Effector memory CD8-positive, alpha-beta T cell (primary cell): ENCODE measurements at regions not wholly inside any gene's neighbourhood (a gene's known extent, or its start where the extent isn't known, plus 50 kb on each side); places are given as distances from the start of the nearest gene placed in this dataset.

Experiments
- ATAC-seq: fragments of 150-1000 bp; cut with Tn5 transposase; replicated peaks from 2 replicates; pipeline ENCODE4 v1.10.0; 2021; ENCODE audit warnings: mild to moderate bottlenecking, moderate library complexity
- DNase-seq, 3 experiments: peaks; one replicate each; pipeline ENCODE4 v3.0.0; 2021
- H3K27ac Mint-ChIP-seq, 2 donors: one replicate each; pipeline ENCODE4 v1.8.0; 2022; ENCODE audit warnings: mild to moderate bottlenecking in 2 of 2, mixed read lengths in 2 of 2, moderate library complexity in 2 of 2
- H3K27me3 Mint-ChIP-seq, 2 donors: one replicate each; pipeline ENCODE4 v1.8.0; 2022; ENCODE audit warnings: mixed read lengths in 2 of 2
- H3K36me3 Mint-ChIP-seq: one replicate; pipeline ENCODE4 v1.8.0; 2022; ENCODE audit warnings: mild to moderate bottlenecking, moderate library complexity, mixed read lengths; ENCODE audit not compliant: insufficient read depth
- H3K4me1 Mint-ChIP-seq, 2 donors: one replicate each; pipeline ENCODE4 v1.8.0; 2022; ENCODE audit warnings: low read depth in 2 of 2, mixed read lengths in 2 of 2
- H3K4me3 Mint-ChIP-seq, 2 donors: one replicate each; pipeline ENCODE4 v1.8.0; 2022; ENCODE audit warnings: mild to moderate bottlenecking in 2 of 2, mixed read lengths in 2 of 2, moderate library complexity in 2 of 2
- H3K9me3 Mint-ChIP-seq, 2 donors: one replicate each; pipeline ENCODE4 v1.8.0; 2022; ENCODE audit warnings: mixed read lengths in 2 of 2

DNA sequence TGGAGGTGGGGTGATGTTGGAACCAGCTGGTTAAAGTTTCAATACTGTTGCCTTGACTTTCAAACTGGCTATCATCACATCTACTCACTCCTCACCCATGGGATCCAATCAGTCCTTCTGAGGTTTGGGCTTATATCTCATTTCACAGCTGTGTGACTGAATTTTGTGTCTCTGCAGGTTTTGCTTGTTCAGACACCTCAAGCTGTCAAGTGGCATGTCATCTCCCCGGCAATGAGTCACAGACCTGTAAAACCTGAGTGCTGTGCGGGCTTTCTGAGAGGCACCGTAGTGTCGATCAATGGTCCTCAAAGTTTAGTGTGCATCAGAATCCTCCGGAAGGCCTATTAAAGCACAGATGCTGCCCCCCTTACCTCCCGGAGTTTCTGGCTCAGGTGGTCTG lies 86.4 kb upstream of the RORA start:
- Mint-ChIP-seq H3K36me3 (no peaks in the 10 kb centered on the region), H3K4me1 (no peaks in the 10 kb centered on the region), H3K27me3 (peaks cover 16 to 64% of the 10 kb centered on the region in 2 donors), H3K4me3 (no peak overlapping the region), H3K27ac (no peak overlapping the region), H3K9me3 (no peaks in the 10 kb centered on the region)
- DNase-seq, result no peak
- no peak for ATAC-seq

DNA sequence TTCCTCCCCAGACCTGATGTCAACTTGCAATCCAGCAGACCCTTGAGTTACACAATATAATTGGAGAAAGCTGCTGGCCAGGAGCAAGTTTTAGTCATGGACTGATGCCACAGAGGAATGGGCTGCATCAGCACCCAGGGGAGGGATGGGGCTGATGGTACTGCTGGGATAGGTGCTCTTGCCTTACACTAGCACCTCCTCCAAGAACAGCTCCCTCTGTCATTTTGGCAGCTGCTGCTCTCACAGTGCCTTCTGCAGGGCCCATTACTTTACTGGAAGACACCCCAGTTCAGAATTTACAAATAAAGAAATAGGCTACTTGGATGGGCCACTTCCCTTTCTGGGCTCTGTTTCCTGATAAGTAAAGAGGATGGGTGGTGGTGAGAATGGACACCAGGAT lies 85.3 kb upstream of the RORA start:
- H3K36me3 Mint-ChIP-seq, result no peaks in the 10 kb centered on the region
- no peak for ATAC-seq
- no peak overlapping the region for H3K4me3 Mint-ChIP-seq
- no peak overlapping the region for H3K27ac Mint-ChIP-seq
- no peaks in the 10 kb centered on the region for H3K4me1 Mint-ChIP-seq
- peaks cover 10 to 63% of the 10 kb centered on the region in 2 donors for H3K27me3 Mint-ChIP-seq
- no peaks in the 10 kb centered on the region for H3K9me3 Mint-ChIP-seq
- DNase-seq, result no peak

DNA sequence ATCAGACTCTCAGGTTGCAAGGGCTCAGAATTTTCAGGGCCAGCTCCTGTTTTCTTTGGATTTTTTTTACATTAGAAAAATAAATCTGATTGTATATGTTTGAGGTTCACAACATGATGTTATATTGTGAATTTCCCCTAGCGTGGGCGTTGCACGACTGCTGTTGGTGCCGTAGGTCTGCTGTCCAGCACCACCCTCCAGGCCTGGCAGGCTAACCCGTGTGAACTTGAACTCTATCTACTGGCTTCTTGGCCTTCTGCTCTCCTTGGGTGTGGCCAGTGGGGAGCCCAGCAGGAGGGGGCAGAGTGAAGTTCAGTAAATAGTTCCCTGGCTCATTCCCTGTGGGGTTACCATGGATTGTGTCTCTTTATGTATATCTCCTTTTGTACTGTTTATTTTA lies 80.5 kb upstream of the RORA start:
- Mint-ChIP-seq H3K36me3 (no peaks in the 10 kb centered on the region), H3K4me1 (no peaks in the 10 kb centered on the region), H3K4me3 (no peak overlapping the region), H3K9me3 (no peaks in the 10 kb centered on the region), H3K27me3 (peaks cover 19 to 59% of the 10 kb centered on the region in 2 donors), H3K27ac (no peak overlapping the region)
- no peak for DNase-seq
- no peak for ATAC-seq

- no peaks in the 10 kb centered on the region for H3K4me1 Mint-ChIP-seq
- H3K27me3 Mint-ChIP-seq, result peaks cover 23 to 64% of the 10 kb centered on the region in 2 donors
- no peak overlapping the region for H3K4me3 Mint-ChIP-seq
- no peak overlapping the region for H3K27ac Mint-ChIP-seq
- DNase-seq, result no peak
- H3K9me3 Mint-ChIP-seq, result no peaks in the 10 kb centered on the region
- H3K36me3 Mint-ChIP-seq, result no peaks in the 10 kb centered on the region
- ATAC-seq, result no peak
Observed at GRCh38 chr15:61309031-61309511, 80.0 kb upstream of the RORA start.

DNA sequence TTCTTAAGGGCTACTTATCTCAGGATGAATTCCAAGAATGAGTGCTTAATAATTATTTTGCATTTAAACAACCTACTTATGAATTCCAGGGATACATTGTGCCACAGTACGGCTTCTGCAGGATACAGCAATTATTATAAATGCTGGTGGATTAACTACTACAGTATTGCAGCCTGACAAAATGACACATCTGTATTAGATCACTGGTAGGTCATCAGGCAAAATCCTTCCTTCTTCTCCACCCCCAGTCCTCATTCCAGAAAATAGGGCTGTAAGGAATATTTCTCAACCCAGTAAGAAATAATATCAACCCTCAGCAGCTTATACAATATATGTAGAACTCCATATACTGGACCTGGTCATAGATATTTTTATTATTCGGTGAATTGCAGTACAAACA lies 79.3 kb upstream of the RORA start:
- Mint-ChIP-seq H3K27me3 (peaks cover 23 to 63% of the 10 kb centered on the region in 2 donors), H3K36me3 (no peaks in the 10 kb centered on the region), H3K27ac (no peak overlapping the region), H3K4me3 (no peak overlapping the region), H3K9me3 (no peaks in the 10 kb centered on the region), H3K4me1 (no peaks in the 10 kb centered on the region)
- DNase-seq (no peak), ATAC-seq (no peak)

- Mint-ChIP-seq H3K36me3 (no peaks in the 10 kb centered on the region), H3K27ac (no peak overlapping the region), H3K27me3 (peaks cover 23 to 57% of the 10 kb centered on the region in 2 donors), H3K4me1 (no peaks in the 10 kb centered on the region), H3K9me3 (no peaks in the 10 kb centered on the region), H3K4me3 (no peak overlapping the region)
- DNase-seq, result no peak
- ATAC-seq, result no peak
Observed at GRCh38 chr15:61307474-61307873, 78.4 kb upstream of the RORA start.

DNA sequence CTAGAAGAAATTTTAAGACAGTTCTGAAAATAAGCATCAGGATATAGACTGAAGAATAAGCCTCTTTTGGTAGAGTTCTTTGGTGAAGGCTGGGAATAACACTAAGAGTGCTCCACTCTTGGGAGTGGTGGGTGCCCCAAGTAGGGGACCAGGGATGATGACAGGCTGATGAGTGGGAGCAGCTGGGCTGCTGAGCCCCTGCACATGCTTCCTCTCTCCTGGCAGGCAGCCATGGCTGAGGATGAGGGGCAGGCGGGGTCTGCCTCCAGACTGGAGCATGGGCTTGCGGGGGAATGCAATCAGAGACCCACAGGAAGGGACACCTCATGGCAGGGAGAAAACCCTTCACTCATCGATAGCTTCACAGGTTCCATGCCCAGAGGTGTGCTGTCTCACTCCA lies 72.6 kb upstream of the RORA start:
- H3K9me3 Mint-ChIP-seq, result no peaks in the 10 kb centered on the region
- no peak overlapping the region for H3K4me3 Mint-ChIP-seq
- H3K36me3 Mint-ChIP-seq, result no peaks in the 10 kb centered on the region
- DNase-seq (no peak), ATAC-seq (no peak)
- no peaks in the 10 kb centered on the region for H3K4me1 Mint-ChIP-seq
- peaks cover 22 to 23% of the 10 kb centered on the region in 2 donors for H3K27me3 Mint-ChIP-seq
- H3K27ac Mint-ChIP-seq, result no peak overlapping the region

DNA sequence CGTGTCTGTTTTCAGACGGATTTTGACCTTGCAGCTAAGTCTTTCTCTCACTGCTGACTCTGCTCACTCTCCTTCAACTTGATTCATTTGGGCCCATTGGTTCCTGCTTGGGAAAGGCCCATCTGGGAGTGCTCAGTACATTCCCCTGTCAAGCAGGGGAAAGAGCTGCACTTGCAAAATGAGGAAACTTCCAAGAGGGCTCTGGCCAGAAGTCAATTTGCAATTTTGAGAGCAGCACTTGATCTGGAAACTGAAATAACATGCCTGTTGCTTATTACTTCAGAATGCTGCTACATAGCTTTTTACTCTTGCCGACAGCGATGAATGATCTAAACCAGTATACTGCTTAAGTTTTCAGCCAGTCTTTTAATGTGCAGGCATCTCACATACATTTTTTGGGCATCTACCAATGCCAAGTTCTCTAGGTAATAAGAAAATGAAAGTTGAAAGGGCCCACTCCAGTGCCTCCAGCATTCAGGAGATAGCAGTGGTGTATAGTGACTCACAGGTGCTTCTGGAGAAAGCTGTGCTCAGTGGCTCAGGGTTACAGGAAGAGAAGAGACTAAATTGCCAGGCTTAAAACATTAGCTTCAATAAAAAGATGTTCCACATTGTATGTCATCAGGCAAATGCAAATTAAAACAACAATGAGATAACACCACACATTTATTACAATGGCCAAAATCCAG lies 70.1 kb upstream of the RORA start:
- DNase-seq (no peak), ATAC-seq (no peak)
- Mint-ChIP-seq H3K27me3 (peaks cover 2 to 9% of the 10 kb centered on the region in 2 donors), H3K36me3 (no peaks in the 10 kb centered on the region), H3K27ac (no peak overlapping the region), H3K4me3 (no peak overlapping the region), H3K9me3 (no peaks in the 10 kb centered on the region), H3K4me1 (no peaks in the 10 kb centered on the region)

- Mint-ChIP-seq H3K4me3 (no peak overlapping the region), H3K27ac (no peak overlapping the region), H3K4me1 (no peaks in the 10 kb centered on the region), H3K36me3 (no peaks in the 10 kb centered on the region), H3K9me3 (no peaks in the 10 kb centered on the region), H3K27me3 (peaks cover 9 to 28% of the 10 kb centered on the region in 2 donors)
- ATAC-seq, result no peak
- no peak for DNase-seq
Observed at GRCh38 chr15:61295239-61295638, 66.1 kb upstream of the RORA start.

- DNase-seq (no peak), ATAC-seq (no peak)
- no peak overlapping the region for H3K4me3 Mint-ChIP-seq
- no peak overlapping the region for H3K27ac Mint-ChIP-seq
- H3K27me3 Mint-ChIP-seq, result peaks cover 39% of the 10 kb centered on the region in 2 donors
- H3K36me3 Mint-ChIP-seq, result no peaks in the 10 kb centered on the region
- no peaks in the 10 kb centered on the region for H3K4me1 Mint-ChIP-seq
- no peaks in the 10 kb centered on the region for H3K9me3 Mint-ChIP-seq
Observed at GRCh38 chr15:61282661-61283060, 53.6 kb upstream of the RORA start.

DNA sequence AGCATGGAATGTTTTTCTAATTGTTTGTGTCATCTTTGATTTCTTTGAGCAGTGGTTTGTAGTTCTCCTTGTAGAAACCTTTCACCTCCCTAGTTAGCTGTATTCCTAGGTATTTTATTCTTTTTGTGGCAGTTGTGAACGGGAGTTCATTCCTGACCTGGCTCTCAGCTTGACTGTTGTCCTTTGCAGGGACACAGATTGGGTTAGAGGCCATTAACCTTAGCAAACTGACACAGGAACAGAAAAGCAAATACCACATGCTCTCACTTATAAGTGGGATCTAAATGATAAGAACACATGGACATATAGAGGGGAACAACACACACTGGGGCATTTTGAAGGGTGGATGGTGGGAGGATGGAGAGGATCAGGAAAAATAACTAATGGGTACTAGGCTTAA lies 52.2 kb upstream of the RORA start:
- H3K4me1 Mint-ChIP-seq, result no peaks in the 10 kb centered on the region
- H3K4me3 Mint-ChIP-seq, result no peak overlapping the region
- no peak overlapping the region for H3K27ac Mint-ChIP-seq
- no peak for ATAC-seq
- DNase-seq, result no peak
- H3K9me3 Mint-ChIP-seq, result no peaks in the 10 kb centered on the region
- H3K36me3 Mint-ChIP-seq, result no peaks in the 10 kb centered on the region
- H3K27me3 Mint-ChIP-seq, result peaks cover 36 to 51% of the 10 kb centered on the region in 2 donors
